ENCODE measurements at regions not wholly inside any gene's neighbourhood (a gene's known extent, or its start where the extent isn't known, plus 50 kb on each side); places are given as distances from the start of the nearest gene placed in this dataset.

GRCh38 chr10:114879093-114879492 lies 57.5 kb downstream of the FHIP2A start:
- Mint-ChIP-seq H3K27me3 (ENCODE audit: low read depth, poor library complexity) (peaks cover 5% of the 10 kb centered on the region), H3K27ac (no peak overlapping the region), H3K9me3 (no peaks in the 10 kb centered on the region), H3K4me3 (no peak overlapping the region), H3K4me1 (peaks cover 85% of the 10 kb centered on the region), H3K36me3 (ENCODE audit: low read depth) (no peaks in the 10 kb centered on the region)
- TF ChIP-seq CTCF (IDR thresholded peaks at IDR 0.05): no peak
- no peak for DNase-seq

- Mint-ChIP-seq H3K9me3 (no peaks in the 10 kb centered on the region), H3K27ac (peak overlapping the region; percentile 12), H3K4me1 (peaks cover 87% of the 10 kb centered on the region), H3K36me3 (ENCODE audit: low read depth) (no peaks in the 10 kb centered on the region), H3K27me3 (ENCODE audit: low read depth, poor library complexity) (peaks cover 5% of the 10 kb centered on the region), H3K4me3 (no peak overlapping the region)
- TF ChIP-seq CTCF (IDR thresholded peaks at IDR 0.05): peak; percentile 56
- peak; percentile 53 for DNase-seq
Measured at GRCh38 chr10:114879541-114880158, 58.1 kb downstream of the FHIP2A start.

- Mint-ChIP-seq H3K27me3 (ENCODE audit: low read depth, poor library complexity) (no peaks in the 10 kb centered on the region), H3K36me3 (ENCODE audit: low read depth) (no peaks in the 10 kb centered on the region), H3K4me3 (peak overlapping the region; percentile 11), H3K4me1 (peaks cover 85% of the 10 kb centered on the region), H3K27ac (peak overlapping the region; percentile 94), H3K9me3 (no peaks in the 10 kb centered on the region)
- peak; percentile 50 for DNase-seq
- no peak for TF ChIP-seq CTCF (IDR thresholded peaks at IDR 0.05)
Measured at GRCh38 chr10:114881417-114881816, 56.6 kb upstream of the TRUB1 start.

GRCh38 chr10:114881901-114882300 lies 56.1 kb upstream of the TRUB1 start:
- peaks cover 81% of the 10 kb centered on the region for H3K4me1 Mint-ChIP-seq
- DNase-seq: peak; percentile 16
- no peaks in the 10 kb centered on the region for H3K36me3 Mint-ChIP-seq (ENCODE audit: low read depth)
- no peak for TF ChIP-seq CTCF (IDR thresholded peaks at IDR 0.05)
- H3K4me3 Mint-ChIP-seq: peak overlapping the region; percentile 58
- no peaks in the 10 kb centered on the region for H3K9me3 Mint-ChIP-seq
- H3K27ac Mint-ChIP-seq: peak overlapping the region; percentile 94
- H3K27me3 Mint-ChIP-seq (ENCODE audit: low read depth, poor library complexity): no peaks in the 10 kb centered on the region

- H3K36me3 Mint-ChIP-seq (ENCODE audit: low read depth): no peaks in the 10 kb centered on the region
- no peak overlapping the region for H3K4me3 Mint-ChIP-seq
- H3K9me3 Mint-ChIP-seq: no peaks in the 10 kb centered on the region
- DNase-seq: no peak
- H3K27ac Mint-ChIP-seq: no peak overlapping the region
- no peak for TF ChIP-seq CTCF (IDR thresholded peaks at IDR 0.05)
- H3K4me1 Mint-ChIP-seq: peaks cover 56% of the 10 kb centered on the region
- peaks cover 3% of the 10 kb centered on the region for H3K27me3 Mint-ChIP-seq (ENCODE audit: low read depth, poor library complexity)
Measured at GRCh38 chr10:114885443-114885842, 52.6 kb upstream of the TRUB1 start.
